ENCODE measurements at regions not wholly inside any gene's neighbourhood (a gene's known extent, or its start where the extent isn't known, plus 50 kb on each side); places are given as distances from the start of the nearest gene placed in this dataset.

DNA sequence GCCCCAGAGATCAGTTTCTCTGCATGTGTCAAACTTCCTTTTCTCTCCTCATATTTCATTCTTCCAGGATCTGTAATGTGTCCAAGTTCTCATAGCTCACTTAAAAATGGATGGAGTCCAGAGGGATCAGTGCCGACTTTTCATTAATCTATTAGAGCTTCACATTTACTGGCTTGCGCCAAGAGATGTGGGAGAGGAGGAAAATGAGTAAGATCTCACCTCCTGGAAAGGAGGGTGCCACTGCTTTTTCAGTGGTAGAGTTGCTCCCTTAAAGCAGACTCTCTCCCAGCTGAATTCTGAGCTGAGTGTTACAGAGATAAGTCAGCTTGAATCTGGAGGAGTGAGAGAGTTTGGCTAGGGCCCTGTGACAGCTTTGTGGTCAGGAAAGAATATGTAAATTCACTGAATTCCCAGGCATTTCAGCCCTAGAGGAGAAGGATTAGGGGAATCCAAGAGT, 175.9 kb downstream of the SOX4 start:
- TF ChIP-seq, protein P1, sequence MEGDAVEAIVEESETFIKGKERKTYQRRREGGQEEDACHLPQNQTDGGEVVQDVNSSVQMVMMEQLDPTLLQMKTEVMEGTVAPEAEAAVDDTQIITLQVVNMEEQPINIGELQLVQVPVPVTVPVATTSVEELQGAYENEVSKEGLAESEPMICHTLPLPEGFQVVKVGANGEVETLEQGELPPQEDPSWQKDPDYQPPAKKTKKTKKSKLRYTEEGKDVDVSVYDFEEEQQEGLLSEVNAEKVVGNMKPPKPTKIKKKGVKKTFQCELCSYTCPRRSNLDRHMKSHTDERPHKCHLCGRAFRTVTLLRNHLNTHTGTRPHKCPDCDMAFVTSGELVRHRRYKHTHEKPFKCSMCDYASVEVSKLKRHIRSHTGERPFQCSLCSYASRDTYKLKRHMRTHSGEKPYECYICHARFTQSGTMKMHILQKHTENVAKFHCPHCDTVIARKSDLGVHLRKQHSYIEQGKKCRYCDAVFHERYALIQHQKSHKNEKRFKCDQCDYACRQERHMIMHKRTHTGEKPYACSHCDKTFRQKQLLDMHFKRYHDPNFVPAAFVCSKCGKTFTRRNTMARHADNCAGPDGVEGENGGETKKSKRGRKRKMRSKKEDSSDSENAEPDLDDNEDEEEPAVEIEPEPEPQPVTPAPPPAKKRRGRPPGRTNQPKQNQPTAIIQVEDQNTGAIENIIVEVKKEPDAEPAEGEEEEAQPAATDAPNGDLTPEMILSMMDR (conservative IDR thresholded peaks at IDR 0.05; ENCODE audit: low read depth, low read length) = no peak
- TF ChIP-seq RAD21 (IDR thresholded peaks at IDR 0.05; ENCODE audit: low read length) = no peak
